ENCODE measurements at regions not wholly inside any gene's neighbourhood (a gene's known extent, or its start where the extent isn't known, plus 50 kb on each side); places are given as distances from the start of the nearest gene placed in this dataset.
"Not testable (repeated sequence)": the region's sequence is repeated elsewhere in the genome, so short reads cannot be mapped to it uniquely, and the experiment has no call there.

- DNase-seq (ENCODE audit: low spot score) = no peak
Observed at GRCh38 chr12:86590296-86590695, 334.1 kb upstream of the MGAT4C start.

DNA sequence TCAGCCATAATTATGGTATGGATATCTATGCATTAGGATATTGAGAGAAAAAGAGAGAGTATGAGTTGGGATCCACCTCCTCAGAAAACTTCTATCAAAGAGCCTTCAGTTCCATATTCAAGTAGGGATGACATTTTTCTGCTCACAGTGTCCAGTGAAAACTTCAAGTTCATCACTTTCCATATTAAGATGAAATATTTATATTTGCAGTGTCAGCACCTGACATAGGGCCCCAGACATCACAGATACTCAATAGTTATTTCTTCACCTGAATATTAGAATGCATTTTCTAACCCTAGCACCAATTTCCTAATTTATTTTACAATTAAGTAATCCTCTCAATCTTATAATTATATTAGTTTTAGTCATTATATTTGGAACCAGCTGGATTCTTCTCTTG lies 318.0 kb upstream of the MGAT4C start:
- no peak for DNase-seq (ENCODE audit: low spot score)

DNA sequence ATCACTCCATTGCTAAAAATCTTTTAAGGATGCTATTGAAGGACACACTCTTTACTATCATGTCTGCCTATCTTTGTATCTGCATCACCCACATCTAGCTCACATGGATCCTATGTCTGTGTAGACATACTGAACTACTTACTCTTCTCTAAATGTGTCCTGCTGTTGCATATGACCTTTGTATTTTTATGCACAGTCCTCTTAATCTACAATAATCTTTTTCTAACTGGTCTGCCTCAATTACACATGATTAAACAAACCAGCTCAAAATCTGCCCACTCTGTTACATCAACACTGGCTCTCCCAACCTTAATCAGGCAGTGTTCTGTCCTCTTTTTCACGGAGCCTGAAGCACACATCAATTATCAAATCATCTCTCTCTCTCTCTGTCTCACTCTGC lies 316.3 kb upstream of the MGAT4C start:
- no peak for DNase-seq (ENCODE audit: low spot score)

GRCh38 chr12:86565038-86565437 lies 308.8 kb upstream of the MGAT4C start:
- DNase-seq (ENCODE audit: low spot score) = no peak

DNA sequence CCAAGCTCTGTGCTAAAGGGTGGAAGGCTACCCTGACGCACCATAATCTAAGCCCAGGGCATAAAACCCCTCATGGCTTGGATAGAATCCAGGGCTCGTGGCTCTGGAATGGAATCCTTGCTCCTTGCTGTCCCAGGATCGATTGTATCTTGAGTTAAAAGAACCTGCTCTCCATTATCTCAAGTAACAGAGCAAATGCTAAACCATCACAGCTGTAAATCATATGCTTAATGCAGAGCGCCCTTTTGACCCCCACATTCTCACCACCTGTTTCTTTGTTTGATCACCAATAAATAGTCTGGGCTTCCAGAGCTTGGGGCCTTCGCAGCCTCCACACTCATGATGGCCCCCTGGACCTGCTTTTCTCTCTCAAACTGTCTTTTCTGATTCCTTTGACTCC lies 299.3 kb upstream of the MGAT4C start:
- DNase-seq (ENCODE audit: low spot score) = not testable (repeated sequence)

DNA sequence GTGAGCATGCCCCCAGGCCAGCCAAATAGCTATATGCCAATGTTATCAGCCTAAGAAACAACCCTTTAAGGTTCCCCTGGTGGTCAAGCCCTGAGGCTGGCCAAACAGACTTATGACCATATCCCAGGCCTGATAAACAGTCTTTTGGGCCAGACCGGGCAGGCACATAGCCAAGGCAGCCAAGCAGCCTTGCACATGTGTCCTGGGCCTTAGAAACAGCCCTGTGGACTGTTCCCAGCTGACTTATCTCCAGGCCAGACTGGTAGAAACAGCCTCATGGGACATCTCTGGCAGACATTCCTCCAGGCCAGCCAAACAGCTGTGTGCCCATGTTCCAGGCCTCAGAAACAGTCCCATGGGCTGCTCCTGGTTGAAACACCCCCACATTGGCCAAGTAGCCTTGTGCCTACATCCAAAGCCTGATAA lies 295.0 kb upstream of the MGAT4C start:
- DNase-seq (ENCODE audit: low spot score) = no peak

GRCh38 chr12:86550218-86551145 lies 294.3 kb upstream of the MGAT4C start:
- no peak for DNase-seq (ENCODE audit: low spot score)

DNA sequence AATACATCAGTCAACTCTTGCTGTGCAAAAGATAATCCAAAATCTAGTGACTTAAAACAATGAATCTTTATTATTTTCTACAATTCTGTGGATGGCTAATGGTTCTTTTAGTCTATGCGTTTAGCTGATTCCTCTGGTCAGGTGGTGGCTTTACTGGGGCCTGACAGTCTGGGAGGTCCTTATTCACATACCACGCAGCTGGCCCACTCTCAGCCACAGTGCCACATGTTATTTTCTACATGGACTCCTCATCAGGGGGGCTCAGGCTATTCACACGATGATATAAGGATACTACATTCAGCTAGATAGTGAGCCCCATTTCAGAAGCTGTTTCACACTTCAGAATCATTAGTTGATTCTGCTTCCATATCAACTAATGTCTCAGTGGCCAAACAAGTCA lies 287.5 kb upstream of the MGAT4C start:
- DNase-seq (ENCODE audit: low spot score) = no peak

GRCh38 chr12:86530996-86531655 lies 274.9 kb upstream of the MGAT4C start:
- no peak for DNase-seq (ENCODE audit: low spot score)

GRCh38 chr12:86526060-86526595 lies 269.9 kb upstream of the MGAT4C start:
- DNase-seq (ENCODE audit: low spot score) = no peak

GRCh38 chr12:86523844-86524243 lies 267.7 kb upstream of the MGAT4C start:
- no peak for DNase-seq (ENCODE audit: low spot score)

- no peak for DNase-seq (ENCODE audit: low spot score)
Observed at GRCh38 chr12:86521870-86522269, 265.7 kb upstream of the MGAT4C start.

GRCh38 chr12:86513226-86513625 lies 257.0 kb upstream of the MGAT4C start:
- no peak for DNase-seq (ENCODE audit: low spot score)

DNA sequence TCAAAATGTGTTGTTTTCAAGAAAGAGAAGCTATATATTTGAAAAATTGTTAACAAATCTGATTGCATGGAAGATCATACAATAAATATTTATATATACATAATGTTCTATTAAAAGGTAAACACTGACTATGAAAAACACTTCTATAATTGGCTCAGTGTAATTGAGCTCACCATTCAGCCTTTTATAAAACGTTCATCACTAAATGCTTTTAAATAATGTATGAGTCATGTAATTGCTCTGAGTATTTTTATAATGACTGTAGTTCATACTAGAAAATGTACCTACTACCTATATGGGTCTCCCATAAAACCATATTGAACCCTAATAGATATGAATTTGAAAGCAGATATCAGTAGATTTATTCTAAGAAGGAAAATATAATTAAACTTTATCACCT lies 240.4 kb upstream of the MGAT4C start:
- no peak for DNase-seq (ENCODE audit: low spot score)

DNA sequence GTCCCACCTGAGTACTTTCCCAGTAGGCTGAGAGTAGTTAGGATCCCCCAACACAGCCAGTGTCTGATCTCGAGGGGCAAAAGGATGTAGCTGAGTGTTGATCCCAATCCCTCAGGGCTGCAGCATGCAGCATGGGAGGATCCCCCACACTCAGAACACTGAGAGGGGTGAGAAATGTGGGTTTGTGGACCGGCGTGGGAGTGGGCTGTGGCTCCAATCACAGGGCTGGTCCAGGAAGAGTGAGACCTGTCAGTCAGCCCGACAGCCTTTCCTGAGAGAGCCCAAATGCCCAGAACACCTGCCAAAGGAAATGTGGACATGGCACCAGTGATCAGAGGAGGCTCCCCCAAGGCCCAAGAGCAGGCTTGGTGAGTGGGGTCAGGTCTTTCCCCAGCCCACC lies 228.3 kb upstream of the MGAT4C start:
- no peak for DNase-seq (ENCODE audit: low spot score)

DNA sequence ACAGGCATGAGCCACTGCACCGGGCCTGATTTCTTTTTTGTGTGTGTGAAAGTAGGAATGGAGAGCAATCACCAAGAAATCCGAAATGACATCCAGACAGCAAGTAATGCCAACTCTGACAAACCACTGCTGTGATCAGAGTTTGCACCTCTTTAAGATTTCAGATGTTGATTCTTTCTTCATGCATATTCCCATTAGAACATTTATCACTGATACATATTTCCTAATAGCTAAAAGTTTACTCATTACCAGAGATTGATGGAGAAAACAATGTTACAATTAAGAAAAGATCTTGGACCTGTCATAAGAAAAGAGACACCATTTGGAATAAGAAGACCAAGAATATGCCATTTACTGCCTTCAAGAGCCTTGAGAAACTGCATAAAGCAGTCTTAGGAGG lies 217.0 kb upstream of the MGAT4C start:
- no peak for DNase-seq (ENCODE audit: low spot score)

- DNase-seq (ENCODE audit: low spot score) = no peak
Observed at GRCh38 chr12:86456776-86457175, 200.6 kb upstream of the MGAT4C start.

DNA sequence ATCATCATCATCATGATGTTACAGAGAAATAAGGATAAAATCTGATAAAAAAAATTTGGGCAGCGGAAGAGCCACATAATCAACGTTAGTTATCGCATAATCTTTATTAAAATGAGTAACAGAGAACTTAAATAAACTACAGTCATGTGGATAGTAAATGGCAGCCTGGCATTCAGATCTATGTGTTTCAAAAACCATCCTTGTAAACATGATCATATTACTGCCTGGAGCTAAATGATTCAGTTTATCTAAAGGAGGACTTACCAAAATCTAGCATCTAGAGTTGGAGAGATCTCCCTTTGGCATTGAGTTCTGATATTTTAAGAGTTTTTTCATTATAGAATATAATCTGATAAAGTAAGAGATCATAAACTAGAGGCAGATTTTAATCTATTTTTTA lies 200.1 kb upstream of the MGAT4C start:
- DNase-seq (ENCODE audit: low spot score) = no peak

- DNase-seq (ENCODE audit: low spot score) = no peak
Observed at GRCh38 chr12:86445356-86445755, 189.2 kb upstream of the MGAT4C start.

GRCh38 chr12:86435053-86435452 lies 178.9 kb upstream of the MGAT4C start:
- no peak for DNase-seq (ENCODE audit: low spot score)

- no peak for DNase-seq (ENCODE audit: low spot score)
Observed at GRCh38 chr12:86429824-86430223, 173.6 kb upstream of the MGAT4C start.

DNA sequence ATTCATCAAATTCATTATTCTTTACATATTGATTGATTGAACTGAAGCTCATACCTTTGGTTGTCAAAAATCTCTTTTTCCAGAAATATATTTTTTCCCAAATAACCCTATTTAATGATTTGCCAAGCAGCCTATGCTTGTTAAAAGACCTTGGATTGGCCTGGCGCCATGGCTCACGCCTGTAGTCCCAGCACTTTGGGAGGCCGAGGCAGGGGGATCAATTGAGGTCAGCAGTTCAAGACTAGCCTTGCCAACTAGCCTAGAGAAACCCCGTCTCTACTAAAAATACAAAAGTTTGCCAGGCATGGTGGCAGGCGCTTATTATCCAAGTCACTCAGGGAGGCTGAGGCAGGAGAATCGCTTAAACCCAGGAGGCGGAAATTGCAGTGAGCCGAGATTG lies 165.1 kb upstream of the MGAT4C start:
- DNase-seq (ENCODE audit: low spot score) = no peak

- DNase-seq (ENCODE audit: low spot score) = no peak
Observed at GRCh38 chr12:86414201-86414600, 158.0 kb upstream of the MGAT4C start.
